GM12878 (cell line): ENCODE measurements at regions not wholly inside any gene's neighbourhood (a gene's known extent, or its start where the extent isn't known, plus 50 kb on each side); places are given as distances from the start of the nearest gene placed in this dataset.

Experiments used
- CBFB ChIP-seq: IDR thresholded peaks from 2 replicates; pipeline ENCODE4 v1.6.1; 2016; ENCODE audit warnings: antibody characterized with exemption, low read depth
- EP300 ChIP-seq, 2 experiments: fragments of 150-350 bp in 1 of 2; IDR thresholded peaks; 2 replicates each; pipeline ENCODE4 v1.6.1; 2011 to 2012; ENCODE audit warnings: low read depth in 2 of 2, low read length in 2 of 2, borderline replicate concordance in 1 of 2, improper control_type of control experiment in 1 of 2, inconsistent platforms in 1 of 2; ENCODE audit not compliant: control insufficient read depth in 1 of 2
- KAT2A ChIP-seq: conservative IDR thresholded peaks from 2 replicates; pipeline ENCODE4 v1.6.1; 2011; ENCODE audit warnings: low read depth, low read length; ENCODE audit not compliant: control insufficient read depth
- MTA2 ChIP-seq: fragments of 450-650 bp; IDR thresholded peaks from 2 replicates; pipeline ENCODE4 v1.6.1; 2016; ENCODE audit warnings: low read depth, mild to moderate bottlenecking, moderate library complexity
- MTA3 ChIP-seq: IDR thresholded peaks from 2 replicates; pipeline ENCODE4 v1.6.1; 2012; ENCODE audit warnings: low read length, inconsistent platforms, borderline replicate concordance
- NRF1 ChIP-seq: conservative IDR thresholded peaks from 2 replicates; pipeline ENCODE4 v1.6.1; 2011; ENCODE audit warnings: mild to moderate bottlenecking, low read depth, low read length, improper control_type of control experiment
- POLR2A ChIP-seq: IDR thresholded peaks from 2 replicates; pipeline ENCODE4 v1.6.1; 2011; ENCODE audit warnings: low read depth, mild to moderate bottlenecking, low read length
- POLR2AphosphoS5 ChIP-seq: IDR thresholded peaks from 2 replicates; pipeline ENCODE4 v1.6.1; 2011; ENCODE audit warnings: mild to moderate bottlenecking, low read length, inconsistent platforms
- RAD21 ChIP-seq: IDR thresholded peaks from 2 replicates; pipeline ENCODE4 v1.6.1; 2011; ENCODE audit warnings: mild to moderate bottlenecking, low read depth, low read length, moderate library complexity; ENCODE audit not compliant: insufficient read depth
- SPI1 ChIP-seq: IDR thresholded peaks from 2 replicates; pipeline ENCODE4 v1.6.1; 2011; ENCODE audit warnings: low read depth, mild to moderate bottlenecking, low read length, moderate library complexity, borderline replicate concordance; ENCODE audit not compliant: insufficient read depth
- TAF1 ChIP-seq: IDR thresholded peaks from 2 replicates; pipeline ENCODE4 v1.6.1; 2011; ENCODE audit warnings: mild to moderate bottlenecking, low read depth, low read length, borderline replicate concordance
- ZSCAN29 ChIP-seq: fragments of 450-650 bp; IDR thresholded peaks from 2 replicates; pipeline ENCODE4 v1.6.1; 2017; ENCODE audit warnings: mild to moderate bottlenecking, moderate library complexity
- TF ChIP-seq, protein P1 (sequence below): IDR thresholded peaks from 2 replicates; pipeline ENCODE4 v1.6.1; 2011; ENCODE audit warnings: low read depth, low read length, improper control_type of control experiment, borderline replicate concordance
- TF ChIP-seq, protein P2 (sequence below), 3 experiments: IDR thresholded peaks in 2 of 3; conservative IDR thresholded peaks in 1 of 3; 2 replicates each; pipeline ENCODE4 v1.5.1; 2011; ENCODE audit warnings: low read depth in 3 of 3, low read length in 3 of 3, mild to moderate bottlenecking in 3 of 3, control low read depth in 2 of 3, moderate library complexity in 2 of 3, inconsistent platforms in 1 of 3, mixed read lengths in 1 of 3; ENCODE audit not compliant: control insufficient read depth in 2 of 3, insufficient read depth in 1 of 3; ENCODE audit errors: extremely low read depth in 1 of 3

DNA sequence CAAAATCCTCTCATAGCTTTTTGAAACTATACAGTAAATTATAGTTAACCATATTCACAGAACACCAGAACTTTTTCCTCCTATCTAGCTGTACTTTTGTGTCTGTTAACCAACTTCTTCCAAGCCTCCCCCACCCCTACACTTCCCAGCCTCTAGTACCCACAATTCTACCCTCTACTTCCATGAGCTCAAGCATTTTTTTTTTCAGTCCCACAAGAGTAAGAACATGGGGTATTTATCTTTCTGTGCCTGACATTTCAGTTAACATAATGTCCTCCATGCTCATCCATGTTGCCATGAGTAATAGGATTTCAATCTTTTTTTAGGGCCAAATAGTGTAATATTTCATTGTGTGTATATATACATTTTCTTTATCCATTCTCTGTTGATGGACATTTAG is 128.3 kb upstream of the MAN2A1 start:
- TF ChIP-seq KAT2A (no peak), TAF1 (no peak), RAD21 (no peak), SPI1 (no peak), MTA3 (no peak), POLR2A (no peak), POLR2AphosphoS5 (no peak), CBFB (no peak), EP300 (IDR thresholded peaks at IDR 0.05; ENCODE audit: borderline replicate concordance in 1 of 2, control insufficient read depth in 1 of 2, low read depth in 2 of 2, low read length in 2 of 2) (no peak), ZSCAN29 (no peak), NRF1 (no peak), MTA2 (no peak)
- TF ChIP-seq, protein P1, sequence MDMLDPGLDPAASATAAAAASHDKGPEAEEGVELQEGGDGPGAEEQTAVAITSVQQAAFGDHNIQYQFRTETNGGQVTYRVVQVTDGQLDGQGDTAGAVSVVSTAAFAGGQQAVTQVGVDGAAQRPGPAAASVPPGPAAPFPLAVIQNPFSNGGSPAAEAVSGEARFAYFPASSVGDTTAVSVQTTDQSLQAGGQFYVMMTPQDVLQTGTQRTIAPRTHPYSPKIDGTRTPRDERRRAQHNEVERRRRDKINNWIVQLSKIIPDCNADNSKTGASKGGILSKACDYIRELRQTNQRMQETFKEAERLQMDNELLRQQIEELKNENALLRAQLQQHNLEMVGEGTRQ, result no peak
- TF ChIP-seq, protein P2, sequence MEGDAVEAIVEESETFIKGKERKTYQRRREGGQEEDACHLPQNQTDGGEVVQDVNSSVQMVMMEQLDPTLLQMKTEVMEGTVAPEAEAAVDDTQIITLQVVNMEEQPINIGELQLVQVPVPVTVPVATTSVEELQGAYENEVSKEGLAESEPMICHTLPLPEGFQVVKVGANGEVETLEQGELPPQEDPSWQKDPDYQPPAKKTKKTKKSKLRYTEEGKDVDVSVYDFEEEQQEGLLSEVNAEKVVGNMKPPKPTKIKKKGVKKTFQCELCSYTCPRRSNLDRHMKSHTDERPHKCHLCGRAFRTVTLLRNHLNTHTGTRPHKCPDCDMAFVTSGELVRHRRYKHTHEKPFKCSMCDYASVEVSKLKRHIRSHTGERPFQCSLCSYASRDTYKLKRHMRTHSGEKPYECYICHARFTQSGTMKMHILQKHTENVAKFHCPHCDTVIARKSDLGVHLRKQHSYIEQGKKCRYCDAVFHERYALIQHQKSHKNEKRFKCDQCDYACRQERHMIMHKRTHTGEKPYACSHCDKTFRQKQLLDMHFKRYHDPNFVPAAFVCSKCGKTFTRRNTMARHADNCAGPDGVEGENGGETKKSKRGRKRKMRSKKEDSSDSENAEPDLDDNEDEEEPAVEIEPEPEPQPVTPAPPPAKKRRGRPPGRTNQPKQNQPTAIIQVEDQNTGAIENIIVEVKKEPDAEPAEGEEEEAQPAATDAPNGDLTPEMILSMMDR (IDR thresholded peaks at IDR 0.05 in 2 of 3, conservative IDR thresholded peaks at IDR 0.05 in 1 of 3; ENCODE audit: control insufficient read depth in 2 of 3, extremely low read depth in 1 of 3, insufficient read depth in 1 of 3, low read depth in 3 of 3, low read length in 3 of 3), result no peak
